ENCODE measurements at regions not wholly inside any gene's neighbourhood (a gene's known extent, or its start where the extent isn't known, plus 50 kb on each side); places are given as distances from the start of the nearest gene placed in this dataset.

DNA sequence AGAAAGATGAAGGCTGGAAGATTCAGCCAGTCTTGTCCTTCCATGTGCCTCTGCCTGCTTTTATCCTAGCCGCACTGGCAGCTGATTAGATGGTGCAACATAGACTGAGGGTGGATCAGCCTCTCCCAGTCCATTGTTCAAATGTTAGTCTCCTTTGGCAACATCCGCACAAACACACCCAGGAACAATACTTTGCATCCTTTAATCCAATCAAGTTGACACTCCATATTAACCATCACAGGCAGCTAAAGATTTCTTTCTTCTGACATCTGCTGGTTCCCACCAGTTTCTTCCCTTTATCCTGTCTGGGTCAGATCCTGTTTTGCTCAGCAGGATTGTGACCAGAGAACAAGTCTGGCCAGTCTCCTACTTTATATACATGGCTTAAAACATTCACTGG lies 276.5 kb upstream of the TYRP1 start (continued):
- TF ChIP-seq, protein P1, sequence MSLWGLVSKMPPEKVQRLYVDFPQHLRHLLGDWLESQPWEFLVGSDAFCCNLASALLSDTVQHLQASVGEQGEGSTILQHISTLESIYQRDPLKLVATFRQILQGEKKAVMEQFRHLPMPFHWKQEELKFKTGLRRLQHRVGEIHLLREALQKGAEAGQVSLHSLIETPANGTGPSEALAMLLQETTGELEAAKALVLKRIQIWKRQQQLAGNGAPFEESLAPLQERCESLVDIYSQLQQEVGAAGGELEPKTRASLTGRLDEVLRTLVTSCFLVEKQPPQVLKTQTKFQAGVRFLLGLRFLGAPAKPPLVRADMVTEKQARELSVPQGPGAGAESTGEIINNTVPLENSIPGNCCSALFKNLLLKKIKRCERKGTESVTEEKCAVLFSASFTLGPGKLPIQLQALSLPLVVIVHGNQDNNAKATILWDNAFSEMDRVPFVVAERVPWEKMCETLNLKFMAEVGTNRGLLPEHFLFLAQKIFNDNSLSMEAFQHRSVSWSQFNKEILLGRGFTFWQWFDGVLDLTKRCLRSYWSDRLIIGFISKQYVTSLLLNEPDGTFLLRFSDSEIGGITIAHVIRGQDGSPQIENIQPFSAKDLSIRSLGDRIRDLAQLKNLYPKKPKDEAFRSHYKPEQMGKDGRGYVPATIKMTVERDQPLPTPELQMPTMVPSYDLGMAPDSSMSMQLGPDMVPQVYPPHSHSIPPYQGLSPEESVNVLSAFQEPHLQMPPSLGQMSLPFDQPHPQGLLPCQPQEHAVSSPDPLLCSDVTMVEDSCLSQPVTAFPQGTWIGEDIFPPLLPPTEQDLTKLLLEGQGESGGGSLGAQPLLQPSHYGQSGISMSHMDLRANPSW (CRISPR knock-in tag; conservative IDR thresholded peaks at IDR 0.05; ENCODE audit: low read depth): no peak
- TF ChIP-seq ZNF396 (CRISPR knock-in tag; IDR thresholded peaks at IDR 0.05; ENCODE audit: borderline replicate concordance) (no peak), RORB (CRISPR knock-in tag; IDR thresholded peaks at IDR 0.05) (no peak)

DNA sequence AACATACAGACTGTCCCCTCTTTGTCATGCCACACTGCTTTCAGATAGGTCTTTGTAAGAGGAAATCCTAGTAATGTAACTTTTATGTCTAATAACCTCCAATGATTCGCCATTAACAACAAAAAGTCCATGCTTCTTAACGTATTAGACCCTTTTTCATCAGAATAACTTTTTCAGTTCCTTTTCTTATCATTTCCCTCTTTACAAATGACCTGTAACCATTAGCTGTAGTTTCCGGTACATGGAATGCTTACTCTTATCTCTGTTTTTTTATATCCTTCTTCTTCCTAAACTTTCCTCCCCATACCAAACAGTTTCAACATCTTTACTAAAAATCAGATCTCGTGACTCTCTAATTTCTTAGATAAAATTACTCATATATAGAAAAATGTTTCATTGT lies 268.9 kb upstream of the TYRP1 start:
- Mint-ChIP-seq H3K27me3 (ENCODE audit: low read depth) (no peaks in the 10 kb centered on the region), H3K9me3 (no peaks in the 10 kb centered on the region), H3K27ac (no peak overlapping the region), H3K4me1 (peaks cover 17% of the 10 kb centered on the region), H3K4me3 (no peak overlapping the region), H3K36me3 (no peaks in the 10 kb centered on the region)
- CTCF ChIA-PET: no interaction called here
- POLR2A ChIA-PET: no interaction called here
- no peak for TF ChIP-seq ZNF138 (CRISPR knock-in tag; conservative IDR thresholded peaks at IDR 0.05)
- TF ChIP-seq ZNF219 (CRISPR knock-in tag; IDR thresholded peaks at IDR 0.05; ENCODE audit: borderline replicate concordance): no peak
- TF ChIP-seq GABPB1 (CRISPR knock-in tag; IDR thresholded peaks at IDR 0.05): no peak
- TF ChIP-seq ZBTB21 (CRISPR knock-in tag; IDR thresholded peaks at IDR 0.05; ENCODE audit: borderline replicate concordance): no peak
- TF ChIP-seq, protein P2, sequence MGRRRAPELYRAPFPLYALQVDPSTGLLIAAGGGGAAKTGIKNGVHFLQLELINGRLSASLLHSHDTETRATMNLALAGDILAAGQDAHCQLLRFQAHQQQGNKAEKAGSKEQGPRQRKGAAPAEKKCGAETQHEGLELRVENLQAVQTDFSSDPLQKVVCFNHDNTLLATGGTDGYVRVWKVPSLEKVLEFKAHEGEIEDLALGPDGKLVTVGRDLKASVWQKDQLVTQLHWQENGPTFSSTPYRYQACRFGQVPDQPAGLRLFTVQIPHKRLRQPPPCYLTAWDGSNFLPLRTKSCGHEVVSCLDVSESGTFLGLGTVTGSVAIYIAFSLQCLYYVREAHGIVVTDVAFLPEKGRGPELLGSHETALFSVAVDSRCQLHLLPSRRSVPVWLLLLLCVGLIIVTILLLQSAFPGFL (CRISPR knock-in tag; IDR thresholded peaks at IDR 0.05; ENCODE audit: borderline replicate concordance): no peak
- no peak for TF ChIP-seq ESRRA (CRISPR knock-in tag; IDR thresholded peaks at IDR 0.05; ENCODE audit: borderline replicate concordance)
- TF ChIP-seq IRF2 (CRISPR knock-in tag; IDR thresholded peaks at IDR 0.05; ENCODE audit: borderline replicate concordance, low read depth): no peak
- no peak for TF ChIP-seq RELA (CRISPR knock-in tag; IDR thresholded peaks at IDR 0.05; ENCODE audit: borderline replicate concordance)
- ATAC-seq (no peak), DNase-seq (ENCODE audit: low spot score) (no peak)

DNA sequence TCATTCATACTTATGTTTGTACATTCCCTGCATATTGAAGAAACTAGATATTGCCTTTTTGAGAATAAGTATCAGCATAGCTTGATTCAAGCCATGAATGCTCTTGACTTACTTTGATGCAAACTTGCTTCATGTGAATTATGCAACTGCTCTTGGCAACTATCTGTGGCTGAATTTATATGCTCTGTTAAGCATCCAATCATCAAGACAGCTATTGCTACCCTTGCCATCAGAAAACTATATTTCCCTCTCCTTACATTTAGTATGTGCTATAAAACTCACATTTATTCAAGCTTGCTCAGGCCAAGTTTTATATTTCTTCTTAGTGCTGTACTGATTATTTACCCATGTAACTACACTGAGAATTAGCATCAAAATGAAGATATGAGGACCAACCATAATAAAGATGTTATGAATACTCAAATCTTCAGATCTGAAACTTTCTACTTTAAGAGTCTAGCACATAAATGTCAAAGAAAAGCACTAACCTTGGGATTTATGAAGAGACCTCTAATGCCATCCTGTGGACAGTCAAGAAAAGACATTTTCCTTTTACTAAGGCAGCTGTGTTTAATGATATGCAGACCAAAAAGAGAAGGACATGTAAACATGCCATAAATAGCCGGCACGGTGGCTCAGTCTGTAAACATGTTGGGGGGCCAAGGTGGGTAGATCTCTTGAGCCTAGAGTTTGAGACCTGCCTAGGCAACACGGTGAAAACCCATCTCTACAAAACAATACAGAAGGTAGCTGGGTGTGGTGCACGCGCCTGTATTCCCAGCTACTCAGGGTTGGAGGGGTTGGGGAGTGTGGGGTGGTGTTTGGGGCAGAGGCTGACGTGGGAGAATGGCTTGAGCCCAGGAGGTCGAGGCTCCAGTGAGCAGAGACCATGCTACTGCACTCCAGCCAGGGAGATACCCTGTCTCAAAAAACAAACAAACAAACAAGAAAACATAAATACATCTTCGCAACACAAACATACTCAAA lies 267.0 kb upstream of the TYRP1 start:
- no peak overlapping the region for H3K4me3 Mint-ChIP-seq
- H3K9me3 Mint-ChIP-seq: no peaks in the 10 kb centered on the region
- TF ChIP-seq ATF1 (CRISPR knock-in tag; IDR thresholded peaks at IDR 0.05): no peak
- no peak for TF ChIP-seq GABPB1 (CRISPR knock-in tag; IDR thresholded peaks at IDR 0.05)
- TF ChIP-seq KAT7 (CRISPR knock-in tag; IDR thresholded peaks at IDR 0.05; ENCODE audit: borderline replicate concordance): no peak
- no peak for TF ChIP-seq SP1 (CRISPR knock-in tag; conservative IDR thresholded peaks at IDR 0.05)
- no peaks in the 10 kb centered on the region for H3K36me3 Mint-ChIP-seq
- H3K4me1 Mint-ChIP-seq: peaks cover 17% of the 10 kb centered on the region
- no peak overlapping the region for H3K27ac Mint-ChIP-seq
- no peak for DNase-seq (ENCODE audit: low spot score)
- ChIA-PET POLR2A (no interaction called here), CTCF (interaction anchor here (0.6 to 1.7 kb wide), 9 partner anchors 12 to 1570 kb away, joined by 3 to 6 read pairs (median 4); no protein-coding TSS in a partner anchor)
- no peaks in the 10 kb centered on the region for H3K27me3 Mint-ChIP-seq (ENCODE audit: low read depth)
- peak; percentile 92 for ATAC-seq

DNA sequence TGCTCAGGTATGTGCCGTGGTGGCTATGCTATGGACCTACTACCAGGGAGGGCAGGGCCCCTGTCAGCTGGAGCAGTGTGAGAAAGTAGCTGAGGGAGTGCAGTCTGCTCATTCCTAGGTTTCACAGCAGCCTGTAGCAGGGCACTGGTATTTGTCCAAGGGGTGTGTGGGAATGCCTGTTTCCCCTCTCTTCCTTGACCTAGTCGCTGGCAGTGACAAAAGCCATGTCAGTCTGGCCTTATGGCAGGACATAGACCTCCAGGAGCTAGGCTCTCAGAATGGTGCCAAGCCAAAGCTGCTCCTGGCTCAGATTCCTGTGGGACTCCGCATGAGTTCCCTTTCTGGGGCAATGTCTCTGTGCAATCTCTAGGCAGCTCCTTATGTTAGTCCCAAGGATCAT lies 253.9 kb upstream of the TYRP1 start:
- peaks cover 38% of the 10 kb centered on the region for H3K4me1 Mint-ChIP-seq
- H3K4me3 Mint-ChIP-seq: no peak overlapping the region
- no peaks in the 10 kb centered on the region for H3K27me3 Mint-ChIP-seq (ENCODE audit: low read depth)
- DNase-seq (ENCODE audit: low spot score) (no peak), ATAC-seq (no peak; the same call in 1 of the 2 replicates)
- H3K9me3 Mint-ChIP-seq: peaks cover 8% of the 10 kb centered on the region
- ChIA-PET CTCF (no interaction called here), POLR2A (no interaction called here)
- TF ChIP-seq, protein P3, sequence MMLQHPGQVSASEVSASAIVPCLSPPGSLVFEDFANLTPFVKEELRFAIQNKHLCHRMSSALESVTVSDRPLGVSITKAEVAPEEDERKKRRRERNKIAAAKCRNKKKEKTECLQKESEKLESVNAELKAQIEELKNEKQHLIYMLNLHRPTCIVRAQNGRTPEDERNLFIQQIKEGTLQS (CRISPR knock-in tag; conservative IDR thresholded peaks at IDR 0.05): no peak
- TF ChIP-seq GTF2I (CRISPR knock-in tag; conservative IDR thresholded peaks at IDR 0.05) (no peak), SP1 (CRISPR knock-in tag; conservative IDR thresholded peaks at IDR 0.05) (no peak), NR3C1 (CRISPR knock-in tag; conservative IDR thresholded peaks at IDR 0.05; ENCODE audit: low read depth) (no peak), NFYB (CRISPR knock-in tag; conservative IDR thresholded peaks at IDR 0.05; ENCODE audit: low read depth) (no peak), IRF2 (CRISPR knock-in tag; IDR thresholded peaks at IDR 0.05; ENCODE audit: borderline replicate concordance, low read depth) (no peak), ZNF317 (CRISPR knock-in tag; IDR thresholded peaks at IDR 0.05; ENCODE audit: borderline replicate concordance, low read depth) (no peak), TCF7 (CRISPR knock-in tag; IDR thresholded peaks at IDR 0.05; ENCODE audit: low read depth) (no peak), MYBL2 (CRISPR knock-in tag; IDR thresholded peaks at IDR 0.05) (no peak), NFATC4 (CRISPR knock-in tag; IDR thresholded peaks at IDR 0.05) (no peak), ZBTB21 (CRISPR knock-in tag; IDR thresholded peaks at IDR 0.05; ENCODE audit: borderline replicate concordance) (no peak), ZNF416 (CRISPR knock-in tag; IDR thresholded peaks at IDR 0.05) (no peak), KAT7 (CRISPR knock-in tag; IDR thresholded peaks at IDR 0.05; ENCODE audit: borderline replicate concordance) (no peak), SMAD3 (CRISPR knock-in tag; IDR thresholded peaks at IDR 0.05; ENCODE audit: borderline replicate concordance) (no peak)
- TF ChIP-seq, protein P4, sequence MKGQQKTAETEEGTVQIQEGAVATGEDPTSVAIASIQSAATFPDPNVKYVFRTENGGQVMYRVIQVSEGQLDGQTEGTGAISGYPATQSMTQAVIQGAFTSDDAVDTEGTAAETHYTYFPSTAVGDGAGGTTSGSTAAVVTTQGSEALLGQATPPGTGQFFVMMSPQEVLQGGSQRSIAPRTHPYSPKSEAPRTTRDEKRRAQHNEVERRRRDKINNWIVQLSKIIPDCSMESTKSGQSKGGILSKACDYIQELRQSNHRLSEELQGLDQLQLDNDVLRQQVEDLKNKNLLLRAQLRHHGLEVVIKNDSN (CRISPR knock-in tag; IDR thresholded peaks at IDR 0.05): no peak
- H3K27ac Mint-ChIP-seq: peak overlapping the region; percentile 14; the same call in 1 of the 2 replicates
- H3K36me3 Mint-ChIP-seq: no peaks in the 10 kb centered on the region; the same call in 1 of the 2 replicates
